Adipocyte (in vitro differentiated cells): ENCODE measurements at regions not wholly inside any gene's neighbourhood (a gene's known extent, or its start where the extent isn't known, plus 50 kb on each side); places are given as distances from the start of the nearest gene placed in this dataset.
"Not testable (repeated sequence)": the region's sequence is repeated elsewhere in the genome, so short reads cannot be mapped to it uniquely, and the experiment has no call there.

Experiments
- DNase-seq: peaks from one replicate; pipeline ENCODE4 v3.0.0-alpha.2; 2015; ENCODE audit warnings: low read depth
- H3K27me3 ChIP-seq: replicated peaks from 2 replicates; pipeline ENCODE4 v1.7.0; 2013; ENCODE audit warnings: mild to moderate bottlenecking, low read length, moderate library complexity; ENCODE audit not compliant: control insufficient read depth, insufficient read depth
- H3K36me3 ChIP-seq: 2 replicates; pipeline ENCODE4 v1.7.0; 2013; ENCODE audit warnings: low read length, mild to moderate bottlenecking, moderate library complexity; ENCODE audit not compliant: control insufficient read depth, insufficient read depth, severe bottlenecking
- H3K4me1 ChIP-seq: 2 replicates; pipeline ENCODE4 v1.7.0; 2013; ENCODE audit warnings: mild to moderate bottlenecking, low read length, moderate library complexity; ENCODE audit not compliant: control insufficient read depth, insufficient read depth
- H3K4me3 ChIP-seq: 2 replicates; pipeline ENCODE4 v1.7.0; 2013; ENCODE audit warnings: mild to moderate bottlenecking, low read length, moderate library complexity
- H3K9ac ChIP-seq: 2 replicates; pipeline ENCODE4 v1.7.0; 2013; ENCODE audit warnings: mild to moderate bottlenecking, low read length, moderate library complexity
- H3K9me3 ChIP-seq: 2 replicates; pipeline ENCODE4 v1.7.0; 2013; ENCODE audit warnings: mild to moderate bottlenecking, low read length, moderate library complexity; ENCODE audit not compliant: control insufficient read depth

DNA sequence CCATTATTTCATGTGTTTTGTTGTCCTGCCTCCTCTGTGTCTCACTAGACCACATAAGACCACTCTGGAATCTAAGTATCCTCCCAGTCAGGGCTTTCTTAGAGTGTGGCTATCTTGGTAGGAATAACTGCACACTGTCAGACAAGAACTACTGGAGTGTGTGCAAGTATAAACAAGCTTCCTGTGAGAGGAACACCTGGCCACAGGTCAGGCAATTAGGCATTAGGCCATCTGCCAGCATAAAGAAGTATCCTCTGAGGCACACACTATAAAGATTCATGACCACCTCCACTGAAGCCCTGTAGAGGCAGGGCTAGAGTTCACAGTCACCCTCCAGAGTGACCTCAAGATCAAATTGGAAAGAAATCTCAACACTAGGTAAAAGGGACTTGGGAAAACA, 507.0 kb upstream of the PABPC4L start:
- H3K9me3 ChIP-seq, result no peaks in the 10 kb centered on the region
- no peaks in the 10 kb centered on the region for H3K27me3 ChIP-seq
- DNase-seq, result no peak
- H3K4me1 ChIP-seq, result no peaks in the 10 kb centered on the region
- H3K9ac ChIP-seq, result no peak overlapping the region
- no peaks in the 10 kb centered on the region for H3K36me3 ChIP-seq
- no peak overlapping the region for H3K4me3 ChIP-seq

DNA sequence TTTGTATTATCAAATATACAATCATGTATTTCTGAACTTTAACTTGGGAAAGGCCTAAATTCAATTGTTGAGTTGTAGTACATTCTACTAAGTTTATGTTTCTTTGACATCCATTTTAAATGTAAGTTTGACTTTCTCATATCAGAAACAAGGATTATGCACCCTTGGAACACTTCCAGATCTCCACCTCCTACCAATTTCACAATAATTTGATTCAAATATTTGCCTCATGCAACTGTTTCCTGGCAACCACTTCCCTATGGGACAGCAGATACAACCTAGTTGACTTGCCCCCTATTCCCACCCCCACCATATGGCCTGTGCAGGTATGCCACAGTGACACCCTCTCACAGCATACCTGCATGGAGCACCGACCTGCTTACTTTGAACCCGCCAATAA, 506.4 kb upstream of the PABPC4L start:
- H3K9ac ChIP-seq, result no peak overlapping the region
- no peaks in the 10 kb centered on the region for H3K36me3 ChIP-seq
- no peaks in the 10 kb centered on the region for H3K4me1 ChIP-seq
- no peaks in the 10 kb centered on the region for H3K9me3 ChIP-seq
- no peaks in the 10 kb centered on the region for H3K27me3 ChIP-seq
- peak; percentile 43 for DNase-seq
- no peak overlapping the region for H3K4me3 ChIP-seq

DNA sequence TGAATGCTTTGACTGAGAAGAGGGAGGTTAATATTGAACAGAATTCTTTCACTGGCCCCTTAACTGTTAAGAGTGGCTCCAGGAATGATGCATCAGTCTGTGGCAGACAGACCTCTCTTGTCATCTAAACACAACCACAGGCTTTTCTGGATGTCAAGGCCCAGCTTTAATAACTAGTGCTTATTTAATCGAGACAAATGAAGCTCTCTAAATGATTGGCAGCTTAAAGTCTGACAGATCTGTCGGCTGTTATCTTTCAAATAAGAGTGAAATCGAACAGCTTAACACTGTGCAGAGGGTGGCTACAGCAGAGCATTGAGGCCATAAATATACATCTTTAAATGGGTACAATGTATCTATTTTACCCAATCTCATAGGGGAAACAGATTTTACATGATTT, 500.8 kb upstream of the PABPC4L start:
- Histone ChIP-seq H3K4me1 (no peaks in the 10 kb centered on the region), H3K36me3 (no peaks in the 10 kb centered on the region), H3K9ac (no peak overlapping the region)

DNA sequence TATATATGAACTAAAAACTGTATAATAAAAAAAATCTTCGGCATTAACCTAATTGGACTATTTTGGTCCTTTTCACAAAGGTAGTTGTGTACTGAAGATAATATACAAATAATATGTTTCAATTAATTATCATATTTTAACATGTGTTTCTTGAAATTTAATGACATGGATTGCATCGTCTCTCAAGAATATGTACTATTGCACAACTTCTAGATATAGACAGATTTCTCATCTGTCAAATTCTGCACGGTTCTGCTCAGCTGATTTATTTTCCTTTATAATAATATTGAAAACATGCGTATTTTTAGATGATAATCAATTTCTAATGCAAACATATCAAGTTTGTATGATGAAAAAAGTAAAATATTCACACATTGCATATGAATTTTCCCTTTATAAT, 498.7 kb upstream of the PABPC4L start:
- H3K27me3 ChIP-seq, result no peaks in the 10 kb centered on the region
- H3K9me3 ChIP-seq, result no peaks in the 10 kb centered on the region
- no peaks in the 10 kb centered on the region for H3K4me1 ChIP-seq
- no peak overlapping the region for H3K9ac ChIP-seq
- H3K4me3 ChIP-seq, result no peak overlapping the region
- DNase-seq, result peak; percentile 6
- no peaks in the 10 kb centered on the region for H3K36me3 ChIP-seq

More for the DNA sequence above, 500.8 kb upstream of the PABPC4L start:
- Histone ChIP-seq H3K9me3 (no peaks in the 10 kb centered on the region), H3K4me3 (no peak overlapping the region), H3K27me3 (no peaks in the 10 kb centered on the region)
- no peak for DNase-seq

DNA sequence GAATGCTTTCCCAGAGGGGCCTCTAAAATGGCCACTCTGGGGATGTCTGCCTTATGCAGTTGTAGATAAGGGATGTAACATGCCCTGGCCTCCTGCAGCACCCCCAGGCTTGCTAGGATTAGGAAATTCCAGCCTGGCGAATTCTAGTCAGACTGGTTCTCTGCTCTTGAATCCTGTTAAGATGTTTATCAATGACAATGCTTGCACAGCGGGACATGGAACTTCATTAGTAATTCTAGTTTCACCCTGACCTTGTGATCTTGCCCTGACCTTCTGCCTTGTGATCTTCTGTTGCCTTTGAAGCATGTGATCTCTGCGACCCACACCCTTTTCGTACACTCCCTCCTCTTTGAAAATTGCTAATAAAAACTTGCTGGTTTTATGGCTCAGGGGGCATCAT, 497.2 kb upstream of the PABPC4L start:
- not testable (repeated sequence) for DNase-seq, H3K27me3 ChIP-seq, H3K4me1 ChIP-seq, H3K36me3 ChIP-seq, H3K9ac ChIP-seq, H3K4me3 ChIP-seq, H3K9me3 ChIP-seq

DNA sequence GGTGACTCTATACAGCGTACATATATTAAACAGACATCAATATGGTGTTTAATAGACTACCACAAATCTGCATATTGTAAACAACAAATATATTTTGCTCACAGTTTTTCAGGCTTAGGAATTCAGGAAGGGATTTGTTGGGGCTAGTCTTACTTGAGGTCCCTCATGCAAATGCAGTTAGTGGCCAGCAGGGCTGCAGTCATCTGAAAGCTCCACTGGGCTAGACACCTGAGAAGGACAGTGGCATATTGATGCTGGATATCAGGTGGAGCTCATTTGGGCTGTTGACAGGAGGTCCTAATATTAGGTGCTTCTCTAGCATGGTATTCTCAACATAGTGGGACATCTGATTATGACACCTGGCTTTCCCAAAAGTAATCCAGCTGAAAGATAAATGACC, 493.8 kb upstream of the PABPC4L start:
- DNase-seq, result no peak
- H3K9me3 ChIP-seq, result no peaks in the 10 kb centered on the region
- no peaks in the 10 kb centered on the region for H3K4me1 ChIP-seq
- H3K4me3 ChIP-seq, result no peak overlapping the region
- H3K36me3 ChIP-seq, result no peaks in the 10 kb centered on the region
- no peaks in the 10 kb centered on the region for H3K27me3 ChIP-seq
- no peak overlapping the region for H3K9ac ChIP-seq

DNA sequence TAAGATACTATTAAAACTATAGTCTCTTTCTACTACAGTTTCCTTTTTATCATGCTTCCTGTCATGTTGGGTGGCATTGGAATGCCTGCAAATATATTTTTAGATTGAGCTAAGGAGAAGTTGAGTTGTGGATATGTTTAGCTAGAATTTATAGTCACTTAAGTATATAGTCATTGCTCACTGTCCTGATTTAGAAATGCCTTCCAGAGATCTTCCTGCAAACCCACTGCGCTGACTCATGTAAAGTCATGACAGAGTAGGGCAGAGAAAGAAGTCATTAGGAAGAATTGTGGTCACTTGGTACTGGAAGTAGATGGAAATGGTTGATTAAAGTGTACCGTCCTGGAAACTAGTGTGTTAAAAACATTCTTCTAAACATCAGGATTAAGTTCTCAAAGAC, 490.3 kb upstream of the PABPC4L start:
- Histone ChIP-seq H3K27me3 (no peaks in the 10 kb centered on the region), H3K9me3 (no peaks in the 10 kb centered on the region), H3K4me1 (no peaks in the 10 kb centered on the region), H3K9ac (no peak overlapping the region), H3K4me3 (no peak overlapping the region), H3K36me3 (no peaks in the 10 kb centered on the region)
- peak; percentile 36 for DNase-seq

DNA sequence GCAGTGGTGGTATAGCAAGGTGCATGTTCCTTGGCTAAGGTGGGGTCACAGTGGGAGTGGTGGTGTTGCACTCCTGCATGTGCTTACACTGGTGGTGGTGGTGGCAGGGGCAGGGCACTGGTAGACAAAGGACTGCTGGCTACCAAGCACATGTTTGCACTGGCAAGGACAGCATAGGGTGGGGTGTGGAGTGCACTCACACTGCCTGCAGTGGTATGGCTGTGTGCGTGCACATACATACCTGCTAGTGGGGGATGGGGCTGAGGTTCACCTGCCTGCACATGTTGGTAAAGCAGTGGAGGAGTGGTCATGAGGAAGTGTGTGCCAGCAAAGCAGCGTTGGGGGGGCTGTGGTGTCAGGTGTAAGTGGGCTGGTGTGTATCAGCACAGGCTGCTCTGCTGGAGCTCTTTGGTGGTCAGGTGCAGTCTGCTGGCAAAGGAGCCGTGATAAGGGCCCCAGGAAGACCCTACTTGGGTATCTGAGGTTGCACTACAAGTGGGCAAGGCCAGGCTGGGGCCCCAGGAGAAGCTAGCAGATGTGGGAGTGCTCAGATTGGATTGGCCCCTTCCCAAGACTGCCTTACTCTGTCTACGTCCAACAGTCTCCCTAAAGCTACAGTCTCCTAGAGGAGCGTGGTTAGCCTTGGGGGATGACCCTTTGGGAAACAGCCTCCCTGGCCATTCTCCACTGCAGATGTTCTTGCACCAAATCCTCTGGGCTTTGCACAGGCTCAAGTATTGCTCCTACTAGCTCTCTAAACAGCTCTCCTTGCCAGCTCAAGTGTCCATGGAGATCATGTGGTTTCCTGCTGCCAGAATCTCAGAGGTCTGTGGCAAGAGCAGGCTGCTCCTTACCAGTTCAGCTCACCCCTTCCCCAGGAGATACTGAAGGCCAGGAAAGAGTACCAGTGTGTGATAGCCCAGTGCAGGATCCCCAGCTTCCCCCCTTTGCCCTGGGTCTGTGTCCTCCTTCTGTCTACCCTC, 486.3 kb upstream of the PABPC4L start:
- Histone ChIP-seq H3K9me3 (no peaks in the 10 kb centered on the region), H3K4me1 (no peaks in the 10 kb centered on the region), H3K9ac (no peak overlapping the region)

DNA sequence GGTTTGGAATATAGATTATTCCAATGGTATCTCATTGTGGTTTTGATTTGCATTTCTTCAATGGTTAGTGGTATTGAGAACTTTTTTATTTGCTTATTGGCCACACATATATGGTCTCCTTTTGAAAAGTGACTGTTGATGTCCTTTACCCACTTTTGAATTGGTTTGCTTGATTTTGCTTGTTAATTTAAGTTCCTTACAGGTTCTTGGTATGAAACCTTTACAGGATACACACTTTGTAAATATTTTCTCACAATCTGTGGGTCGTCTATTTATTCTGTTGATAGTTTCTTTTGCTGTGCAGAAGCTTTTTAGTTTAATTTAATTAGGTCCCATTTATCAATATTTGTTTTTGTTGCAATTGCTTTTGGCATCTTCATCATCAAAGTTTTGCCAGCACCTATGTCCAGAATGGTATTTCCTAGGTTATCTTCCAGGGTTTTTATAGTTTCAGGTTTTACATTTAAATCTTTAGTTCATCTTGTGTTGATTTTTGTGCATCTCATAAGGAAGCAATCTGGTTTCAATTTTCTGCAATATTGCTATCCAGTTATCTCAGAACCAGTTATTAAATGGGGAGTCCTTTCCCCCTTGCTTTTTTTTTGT, 475.7 kb upstream of the PABPC4L start:
- no peak for DNase-seq
- H3K27me3 ChIP-seq, result no peaks in the 10 kb centered on the region
- H3K4me3 ChIP-seq, result no peak overlapping the region
- H3K9ac ChIP-seq, result no peak overlapping the region
- no peaks in the 10 kb centered on the region for H3K36me3 ChIP-seq
- no peaks in the 10 kb centered on the region for H3K4me1 ChIP-seq
- H3K9me3 ChIP-seq, result peaks cover 3% of the 10 kb centered on the region

More for the DNA sequence above, 486.3 kb upstream of the PABPC4L start:
- DNase-seq, result no peak
- Histone ChIP-seq H3K27me3 (no peaks in the 10 kb centered on the region), H3K4me3 (no peak overlapping the region), H3K36me3 (no peaks in the 10 kb centered on the region)

DNA sequence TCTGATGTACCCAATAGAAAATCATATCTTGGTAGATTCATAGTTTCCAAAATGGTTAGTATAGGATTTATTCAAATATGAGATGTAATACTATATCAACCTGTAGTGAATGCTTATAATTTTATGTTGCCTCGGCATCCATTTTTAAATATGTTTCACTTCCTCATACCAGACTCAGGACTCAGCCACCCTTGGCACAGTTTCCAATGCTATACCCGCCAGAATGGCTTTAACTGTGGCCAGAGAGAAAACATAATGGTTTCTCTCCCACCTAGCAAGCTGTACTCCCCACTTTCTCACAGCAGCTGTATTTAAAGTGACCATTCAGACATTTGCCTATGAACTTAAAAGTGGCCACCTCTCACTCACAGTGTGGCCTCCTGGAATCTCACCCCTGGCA, 466.6 kb upstream of the PABPC4L start:
- no peak overlapping the region for H3K9ac ChIP-seq
- no peaks in the 10 kb centered on the region for H3K9me3 ChIP-seq
- H3K4me3 ChIP-seq, result no peak overlapping the region
- no peaks in the 10 kb centered on the region for H3K27me3 ChIP-seq
- DNase-seq, result no peak
- H3K36me3 ChIP-seq, result no peaks in the 10 kb centered on the region
- no peaks in the 10 kb centered on the region for H3K4me1 ChIP-seq

DNA sequence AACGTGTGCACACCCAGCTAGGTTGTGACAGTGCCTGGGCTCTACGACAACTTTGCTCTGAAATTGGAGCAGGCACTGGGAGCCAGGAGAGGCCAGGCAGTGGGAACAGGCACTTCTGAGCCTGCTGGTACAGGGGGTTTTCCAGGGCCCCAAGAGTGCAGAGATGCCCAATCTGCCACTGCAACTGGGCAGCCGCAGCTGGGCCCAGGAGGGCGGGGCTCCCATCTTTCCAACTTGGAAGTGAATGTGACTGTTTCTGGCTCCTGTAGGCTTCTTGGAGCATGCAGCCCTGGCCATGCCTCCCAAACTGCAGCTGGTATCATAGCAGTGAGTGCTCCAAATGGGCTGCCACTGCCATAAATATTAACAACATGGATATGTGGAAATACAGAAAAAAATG, 465.1 kb upstream of the PABPC4L start:
- Histone ChIP-seq H3K9me3 (no peaks in the 10 kb centered on the region), H3K27me3 (no peaks in the 10 kb centered on the region), H3K4me1 (no peaks in the 10 kb centered on the region), H3K4me3 (no peak overlapping the region), H3K9ac (no peak overlapping the region), H3K36me3 (no peaks in the 10 kb centered on the region)
- DNase-seq, result no peak
